Kidney epithelial cell (primary cell): ENCODE measurements at regions not wholly inside any gene's neighbourhood (a gene's known extent, or its start where the extent isn't known, plus 50 kb on each side); places are given as distances from the start of the nearest gene placed in this dataset.
A peak's percentile ranks its signal among the peaks of the same experiment; 100 is the strongest.

Experiments used
- DNase-seq: peaks from one replicate; pipeline ENCODE4 v3.0.0-alpha.2; 2010; ENCODE audit warnings: low read depth
- H3K27me3 ChIP-seq: 2 replicates; pipeline ENCODE4 v1.6.0; 2011; ENCODE audit warnings: low read length; ENCODE audit not compliant: control insufficient read depth, insufficient read depth
- H3K36me3 ChIP-seq: 2 replicates; pipeline ENCODE4 v1.5.1; 2011; ENCODE audit warnings: low read length; ENCODE audit not compliant: control insufficient read depth, insufficient read depth
- H3K4me3 ChIP-seq: 2 replicates; pipeline ENCODE4 v1.5.1; 2011; ENCODE audit warnings: low read depth, mild to moderate bottlenecking, control low read depth, low read length
- TF ChIP-seq, protein P1 (sequence below): IDR thresholded peaks from 2 replicates; pipeline ENCODE4 v1.5.1; 2011; ENCODE audit warnings: mild to moderate bottlenecking, moderate library complexity, low read length, control low read depth, inconsistent platforms; ENCODE audit not compliant: insufficient read depth, poor library complexity, severe bottlenecking

GRCh38 chr11:106384429-106384828 is 307.0 kb downstream of the AASDHPPT start:
- H3K27me3 ChIP-seq, result no peaks in the 10 kb centered on the region
- H3K36me3 ChIP-seq, result no peaks in the 10 kb centered on the region
- no peak overlapping the region for H3K4me3 ChIP-seq
- TF ChIP-seq, protein P1, sequence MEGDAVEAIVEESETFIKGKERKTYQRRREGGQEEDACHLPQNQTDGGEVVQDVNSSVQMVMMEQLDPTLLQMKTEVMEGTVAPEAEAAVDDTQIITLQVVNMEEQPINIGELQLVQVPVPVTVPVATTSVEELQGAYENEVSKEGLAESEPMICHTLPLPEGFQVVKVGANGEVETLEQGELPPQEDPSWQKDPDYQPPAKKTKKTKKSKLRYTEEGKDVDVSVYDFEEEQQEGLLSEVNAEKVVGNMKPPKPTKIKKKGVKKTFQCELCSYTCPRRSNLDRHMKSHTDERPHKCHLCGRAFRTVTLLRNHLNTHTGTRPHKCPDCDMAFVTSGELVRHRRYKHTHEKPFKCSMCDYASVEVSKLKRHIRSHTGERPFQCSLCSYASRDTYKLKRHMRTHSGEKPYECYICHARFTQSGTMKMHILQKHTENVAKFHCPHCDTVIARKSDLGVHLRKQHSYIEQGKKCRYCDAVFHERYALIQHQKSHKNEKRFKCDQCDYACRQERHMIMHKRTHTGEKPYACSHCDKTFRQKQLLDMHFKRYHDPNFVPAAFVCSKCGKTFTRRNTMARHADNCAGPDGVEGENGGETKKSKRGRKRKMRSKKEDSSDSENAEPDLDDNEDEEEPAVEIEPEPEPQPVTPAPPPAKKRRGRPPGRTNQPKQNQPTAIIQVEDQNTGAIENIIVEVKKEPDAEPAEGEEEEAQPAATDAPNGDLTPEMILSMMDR, result no peak
- DNase-seq, result no peak

DNA sequence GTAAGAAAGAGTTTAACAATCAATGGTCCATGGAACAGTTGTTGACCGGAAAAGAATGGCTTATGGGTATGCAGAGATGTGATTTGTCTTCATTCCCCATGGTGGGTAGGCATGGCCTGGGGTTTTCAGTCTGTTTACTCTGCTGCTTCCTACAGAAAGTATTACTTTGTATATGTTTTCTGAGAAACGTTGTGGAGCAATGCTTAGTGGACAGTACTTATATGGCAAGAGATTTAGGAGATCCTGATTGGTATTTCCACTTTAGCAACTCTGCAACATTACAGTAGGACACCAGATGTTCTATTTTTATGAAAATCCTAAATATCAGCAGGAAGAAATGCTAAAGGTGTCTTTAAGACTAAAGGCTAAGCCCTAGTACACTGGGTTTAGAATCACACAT is 309.1 kb downstream of the AASDHPPT start:
- Histone ChIP-seq H3K36me3 (no peaks in the 10 kb centered on the region), H3K27me3 (no peaks in the 10 kb centered on the region), H3K4me3 (no peak overlapping the region)
- TF ChIP-seq, protein P1, result no peak
- no peak for DNase-seq

- no peaks in the 10 kb centered on the region for H3K36me3 ChIP-seq
- H3K27me3 ChIP-seq, result no peaks in the 10 kb centered on the region
- DNase-seq, result peak; percentile 65
- H3K4me3 ChIP-seq, result no peak overlapping the region
- TF ChIP-seq, protein P1, result no peak
Observed at GRCh38 chr11:106389101-106389500, 311.6 kb downstream of the AASDHPPT start.

- no peak for DNase-seq
- H3K4me3 ChIP-seq, result no peak overlapping the region
- no peaks in the 10 kb centered on the region for H3K36me3 ChIP-seq
- H3K27me3 ChIP-seq, result no peaks in the 10 kb centered on the region
- TF ChIP-seq, protein P1, result no peak
Observed at GRCh38 chr11:106390078-106390477, 312.6 kb downstream of the AASDHPPT start.

DNA sequence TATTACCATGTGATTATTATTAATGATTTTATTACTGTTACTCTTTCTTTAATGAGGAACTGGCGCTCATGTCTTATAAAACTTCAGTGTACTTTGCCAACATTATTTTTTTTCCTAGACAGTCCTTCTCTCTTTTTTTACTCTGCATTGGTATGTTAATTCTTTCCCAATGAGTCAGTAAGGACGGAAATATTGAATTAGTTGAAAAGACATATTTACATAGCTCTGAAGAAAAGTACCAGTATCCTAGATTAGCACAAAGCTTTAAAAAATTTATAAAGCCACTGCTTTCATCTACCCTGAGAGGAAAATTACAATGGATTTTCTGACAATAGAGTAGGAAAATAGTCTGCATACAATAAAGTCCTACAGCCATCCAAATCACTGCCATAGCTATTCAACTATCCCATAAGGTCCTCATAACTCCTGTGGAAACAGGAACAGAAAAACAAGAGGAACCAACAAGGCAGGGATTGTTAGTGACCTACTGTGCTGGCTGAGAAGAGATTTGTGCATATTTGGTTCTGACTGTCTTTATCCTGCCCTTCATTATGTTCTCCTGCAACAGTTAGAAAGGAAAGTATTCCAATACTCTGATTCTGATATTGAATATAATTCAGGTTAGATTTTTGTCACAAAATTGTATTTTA is 314.4 kb downstream of the AASDHPPT start:
- H3K4me3 ChIP-seq, result no peak overlapping the region
- H3K27me3 ChIP-seq, result no peaks in the 10 kb centered on the region
- no peaks in the 10 kb centered on the region for H3K36me3 ChIP-seq
- no peak for DNase-seq
- TF ChIP-seq, protein P1, result no peak

DNA sequence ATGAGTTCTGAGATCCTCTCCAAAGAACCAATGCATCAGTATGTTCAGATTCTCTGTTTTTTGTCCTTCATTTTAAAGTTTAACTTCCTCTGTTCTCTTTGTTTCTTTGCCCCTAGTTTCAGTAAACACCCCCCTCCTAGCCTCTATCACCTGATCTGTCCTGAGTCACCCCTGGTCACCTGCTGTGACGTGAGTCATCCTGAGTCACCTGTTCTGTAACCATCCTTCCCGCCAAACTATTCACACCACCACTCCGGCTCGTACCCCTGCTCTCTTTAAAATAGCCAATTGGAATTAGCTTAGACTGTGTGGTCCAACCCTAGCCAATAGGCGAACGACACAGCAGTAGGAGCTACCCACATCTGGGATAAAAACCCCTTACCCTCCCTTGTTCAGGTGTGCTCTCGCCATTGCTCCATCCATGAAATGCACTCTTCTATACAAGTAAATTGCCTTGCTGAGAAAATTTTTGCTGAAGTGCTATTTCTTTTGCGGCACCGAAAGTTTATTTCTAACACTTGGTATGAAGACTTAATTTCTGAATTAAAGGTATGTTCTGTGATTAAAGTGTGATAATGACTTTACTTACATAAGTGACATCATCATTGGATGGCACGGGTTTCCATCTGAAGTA is 318.4 kb downstream of the AASDHPPT start:
- DNase-seq, result no peak

More for the DNA sequence above, 318.4 kb downstream of the AASDHPPT start:
- Histone ChIP-seq H3K4me3 (no peak overlapping the region), H3K36me3 (no peaks in the 10 kb centered on the region), H3K27me3 (no peaks in the 10 kb centered on the region)
- TF ChIP-seq, protein P1, result no peak
